ENCODE measurements at regions not wholly inside any gene's neighbourhood (a gene's known extent, or its start where the extent isn't known, plus 50 kb on each side); places are given as distances from the start of the nearest gene placed in this dataset.
"Not testable (repeated sequence)": the region's sequence is repeated elsewhere in the genome, so short reads cannot be mapped to it uniquely, and the experiment has no call there.

DNA sequence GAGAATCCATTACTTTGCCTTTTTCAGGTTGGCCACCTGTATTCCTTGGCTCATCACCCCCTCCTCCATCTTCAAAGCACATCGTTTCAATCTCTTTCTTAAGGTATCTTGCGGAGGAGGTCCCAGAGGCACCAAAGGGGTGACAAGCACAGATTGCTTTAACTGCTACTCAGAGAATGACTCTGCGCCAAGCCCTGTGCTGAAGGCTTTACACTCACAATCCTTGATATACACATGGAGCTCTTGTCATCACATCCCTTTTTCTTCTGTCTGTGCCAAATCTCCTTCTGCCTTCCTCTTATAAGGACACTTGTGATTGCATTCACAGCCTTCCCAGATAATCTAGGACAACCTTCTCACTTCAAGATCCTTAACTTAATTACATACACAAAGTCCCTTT, 134.7 kb upstream of the MAMLD1 start:
- Mint-ChIP-seq H3K9me3 (no peaks in the 10 kb centered on the region), H3K4me3 (no peak overlapping the region), H3K4me1 (no peaks in the 10 kb centered on the region), H3K27me3 (peaks cover 13% of the 10 kb centered on the region), H3K36me3 (ENCODE audit: insufficient read depth) (no peaks in the 10 kb centered on the region), H3K27ac (ENCODE audit: low read depth) (no peak overlapping the region)
- DNase-seq (ENCODE audit: low spot score in 2 of 2) (no peak), ATAC-seq (replicated peaks; ENCODE audit: extremely low read depth, poor library complexity, severe bottlenecking) (no peak)

DNA sequence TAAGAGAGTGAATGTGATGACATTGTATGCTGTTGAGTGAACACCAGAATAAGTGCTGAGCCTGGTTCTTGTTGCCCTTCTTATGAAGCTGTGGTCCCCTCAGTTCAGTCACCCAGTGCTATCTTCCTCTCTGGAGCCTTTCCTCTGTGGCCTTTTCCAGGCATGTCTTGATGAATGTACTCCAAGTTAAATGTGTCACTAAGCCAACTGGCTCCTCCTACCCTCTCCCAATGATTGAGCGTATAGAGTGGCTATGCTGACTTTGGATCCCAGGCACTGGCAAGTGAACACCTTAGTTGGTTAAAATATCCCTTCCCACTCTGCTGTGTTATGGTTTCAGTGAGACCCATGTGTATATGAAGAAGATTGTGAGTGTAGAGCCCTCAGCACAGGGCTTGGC, 134.1 kb upstream of the MAMLD1 start:
- ATAC-seq (replicated peaks; ENCODE audit: extremely low read depth, poor library complexity, severe bottlenecking) (no peak), DNase-seq (ENCODE audit: low spot score in 2 of 2) (no peak)
- Mint-ChIP-seq H3K9me3 (no peaks in the 10 kb centered on the region), H3K36me3 (ENCODE audit: insufficient read depth) (no peaks in the 10 kb centered on the region), H3K27me3 (peaks cover 13% of the 10 kb centered on the region), H3K4me3 (no peak overlapping the region), H3K4me1 (no peaks in the 10 kb centered on the region), H3K27ac (ENCODE audit: low read depth) (no peak overlapping the region)

DNA sequence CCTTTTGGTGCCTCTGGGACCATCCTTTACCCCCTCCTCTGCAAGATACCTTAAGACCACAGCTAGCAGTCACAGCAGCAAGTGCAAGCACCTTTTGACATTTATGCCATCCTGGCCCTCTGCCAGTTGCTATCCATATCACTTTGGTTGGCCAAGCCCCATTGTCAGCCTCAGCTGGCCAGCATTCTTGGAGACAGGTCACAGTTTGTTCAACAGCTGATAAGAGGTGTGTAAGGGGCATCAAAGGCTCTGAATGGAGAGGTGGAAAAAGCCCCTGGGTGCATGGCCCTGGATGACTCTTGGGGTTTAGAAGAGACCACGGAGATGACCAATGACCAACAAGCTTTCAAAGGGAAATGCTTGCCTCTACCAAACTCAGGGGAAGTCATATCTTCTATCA, 133.6 kb upstream of the MAMLD1 start:
- Mint-ChIP-seq H3K27ac (ENCODE audit: low read depth) (no peak overlapping the region), H3K36me3 (ENCODE audit: insufficient read depth) (no peaks in the 10 kb centered on the region)

DNA sequence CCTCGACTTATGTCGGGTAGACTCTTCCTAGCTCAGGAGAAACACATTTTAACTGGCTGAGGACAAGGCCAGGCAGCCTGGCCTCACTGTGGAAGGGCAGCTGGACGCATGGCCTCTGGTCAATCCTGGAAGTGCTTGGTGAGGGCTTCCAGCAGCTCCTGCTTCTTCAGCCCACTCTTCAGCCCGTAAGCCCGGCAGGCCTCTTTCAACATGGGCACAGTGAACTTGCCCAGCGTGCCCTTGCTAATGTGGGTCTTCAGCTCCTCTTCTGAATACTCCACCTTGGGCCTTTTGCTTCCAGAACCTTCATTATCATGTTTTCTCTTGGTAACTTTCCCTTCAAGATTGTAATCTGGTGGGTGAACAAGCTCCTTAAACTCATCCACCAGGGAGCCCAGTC, 132.2 kb upstream of the MAMLD1 start:
- peaks cover 13% of the 10 kb centered on the region for H3K27me3 Mint-ChIP-seq
- not testable (repeated sequence) for H3K36me3 Mint-ChIP-seq (ENCODE audit: insufficient read depth); H3K9me3 Mint-ChIP-seq; H3K4me1 Mint-ChIP-seq; H3K27ac Mint-ChIP-seq (ENCODE audit: low read depth); ATAC-seq (replicated peaks; ENCODE audit: extremely low read depth, poor library complexity, severe bottlenecking); H3K4me3 Mint-ChIP-seq; DNase-seq (ENCODE audit: low spot score in 2 of 2)

More for the DNA sequence above, 133.6 kb upstream of the MAMLD1 start:
- Mint-ChIP-seq H3K27me3 (peaks cover 13% of the 10 kb centered on the region), H3K4me3 (no peak overlapping the region), H3K4me1 (no peaks in the 10 kb centered on the region), H3K9me3 (no peaks in the 10 kb centered on the region)
- DNase-seq (ENCODE audit: low spot score in 2 of 2) (no peak), ATAC-seq (replicated peaks; ENCODE audit: extremely low read depth, poor library complexity, severe bottlenecking) (no peak)

DNA sequence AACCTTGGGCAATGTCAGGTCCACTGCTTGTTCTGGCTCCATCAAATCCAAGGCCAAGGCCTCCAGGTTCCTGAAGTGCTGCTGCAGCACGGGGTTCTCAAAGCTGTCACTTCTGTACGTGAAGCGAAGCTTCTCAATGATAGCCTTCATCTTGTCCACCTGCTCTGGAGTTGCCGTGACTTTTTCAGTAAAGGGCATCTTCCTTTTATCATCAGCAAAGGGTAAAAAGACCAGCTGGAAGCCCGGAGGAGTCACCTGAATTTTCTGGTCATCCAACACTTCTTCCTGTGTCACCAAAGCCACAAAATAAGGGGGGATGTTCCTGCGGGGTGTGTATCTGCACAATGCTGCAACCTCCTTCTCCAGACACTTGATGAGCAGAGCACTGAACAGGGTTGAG, 131.7 kb upstream of the MAMLD1 start:
- not testable (repeated sequence) for DNase-seq (ENCODE audit: low spot score in 2 of 2); ATAC-seq (replicated peaks; ENCODE audit: extremely low read depth, poor library complexity, severe bottlenecking); H3K27ac Mint-ChIP-seq (ENCODE audit: low read depth); H3K36me3 Mint-ChIP-seq (ENCODE audit: insufficient read depth); H3K4me3 Mint-ChIP-seq; H3K4me1 Mint-ChIP-seq; H3K9me3 Mint-ChIP-seq
- H3K27me3 Mint-ChIP-seq = peaks cover 13% of the 10 kb centered on the region

DNA sequence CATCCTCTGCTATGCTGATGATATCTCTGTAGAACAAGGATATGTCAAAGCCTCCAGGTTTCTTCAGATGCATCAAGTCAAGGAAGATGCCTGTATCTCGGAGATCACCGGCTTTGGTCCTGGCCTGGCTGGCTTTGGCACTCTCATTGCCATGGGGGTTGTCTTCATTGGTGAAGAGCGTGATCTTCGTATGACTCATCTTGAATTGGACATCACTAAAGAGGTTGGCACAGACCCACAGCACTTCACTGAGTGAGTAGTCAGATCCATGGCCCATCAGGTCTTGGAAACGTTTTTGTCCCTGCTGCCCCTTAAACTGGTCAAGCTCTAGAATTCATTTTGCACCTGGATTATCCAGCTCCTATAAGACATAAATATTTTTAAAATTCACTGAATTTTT, 130.9 kb upstream of the MAMLD1 start:
- not testable (repeated sequence) for H3K4me1 Mint-ChIP-seq; ATAC-seq (replicated peaks; ENCODE audit: extremely low read depth, poor library complexity, severe bottlenecking); H3K4me3 Mint-ChIP-seq; H3K9me3 Mint-ChIP-seq; DNase-seq (ENCODE audit: low spot score in 2 of 2); H3K27ac Mint-ChIP-seq (ENCODE audit: low read depth); H3K36me3 Mint-ChIP-seq (ENCODE audit: insufficient read depth)
- peaks cover 13% of the 10 kb centered on the region for H3K27me3 Mint-ChIP-seq

DNA sequence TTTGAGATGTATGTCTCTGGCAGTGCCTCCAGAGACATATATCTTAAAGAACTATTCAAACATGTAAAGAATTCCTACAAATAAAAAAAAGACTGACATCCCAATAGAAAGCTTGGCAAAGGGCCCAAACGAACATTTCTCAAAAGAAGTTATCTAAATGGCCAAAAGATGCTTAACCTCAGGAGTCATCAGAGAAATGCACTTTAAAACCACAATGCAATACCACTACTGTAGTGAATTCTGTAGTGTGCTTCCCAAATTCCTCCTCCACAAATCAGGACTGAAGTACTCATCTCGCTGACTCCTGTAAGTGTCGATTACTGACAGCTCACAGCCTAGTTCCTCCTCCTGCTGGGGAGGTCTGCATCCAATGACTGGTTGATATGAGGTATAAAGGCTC, 129.0 kb upstream of the MAMLD1 start:
- Mint-ChIP-seq H3K4me1 (no peaks in the 10 kb centered on the region), H3K27ac (ENCODE audit: low read depth) (no peak overlapping the region), H3K27me3 (no peaks in the 10 kb centered on the region), H3K36me3 (ENCODE audit: insufficient read depth) (no peaks in the 10 kb centered on the region), H3K9me3 (no peaks in the 10 kb centered on the region), H3K4me3 (no peak overlapping the region)
- ATAC-seq (replicated peaks; ENCODE audit: extremely low read depth, poor library complexity, severe bottlenecking) (no peak), DNase-seq (ENCODE audit: low spot score in 2 of 2) (no peak)

DNA sequence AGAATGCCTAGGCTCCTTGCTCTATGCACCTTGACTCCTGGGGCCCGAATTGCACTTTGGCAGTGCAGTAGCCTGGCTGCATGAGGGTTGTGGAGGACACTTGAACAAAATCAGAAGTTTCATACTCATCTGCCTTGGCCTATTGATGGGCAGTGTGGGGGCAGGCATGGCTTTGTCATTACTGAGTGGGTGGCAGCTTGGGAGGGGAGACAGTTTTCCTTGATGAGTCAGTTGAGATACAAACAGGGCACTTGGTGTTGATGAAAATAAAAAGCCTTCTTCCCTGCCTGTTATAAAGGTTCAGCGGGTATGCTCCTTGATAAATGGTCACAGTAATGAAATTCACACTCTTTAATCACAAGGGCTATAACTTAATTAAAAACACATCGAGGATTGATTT, 126.8 kb upstream of the MAMLD1 start:
- no peak for ATAC-seq (replicated peaks; ENCODE audit: extremely low read depth, poor library complexity, severe bottlenecking)
- no peak overlapping the region for H3K27ac Mint-ChIP-seq (ENCODE audit: low read depth)
- no peak for DNase-seq (ENCODE audit: low spot score in 2 of 2)
- no peaks in the 10 kb centered on the region for H3K27me3 Mint-ChIP-seq
- H3K9me3 Mint-ChIP-seq = no peaks in the 10 kb centered on the region
- H3K4me1 Mint-ChIP-seq = no peaks in the 10 kb centered on the region
- H3K36me3 Mint-ChIP-seq (ENCODE audit: insufficient read depth) = no peaks in the 10 kb centered on the region
- H3K4me3 Mint-ChIP-seq = no peak overlapping the region

DNA sequence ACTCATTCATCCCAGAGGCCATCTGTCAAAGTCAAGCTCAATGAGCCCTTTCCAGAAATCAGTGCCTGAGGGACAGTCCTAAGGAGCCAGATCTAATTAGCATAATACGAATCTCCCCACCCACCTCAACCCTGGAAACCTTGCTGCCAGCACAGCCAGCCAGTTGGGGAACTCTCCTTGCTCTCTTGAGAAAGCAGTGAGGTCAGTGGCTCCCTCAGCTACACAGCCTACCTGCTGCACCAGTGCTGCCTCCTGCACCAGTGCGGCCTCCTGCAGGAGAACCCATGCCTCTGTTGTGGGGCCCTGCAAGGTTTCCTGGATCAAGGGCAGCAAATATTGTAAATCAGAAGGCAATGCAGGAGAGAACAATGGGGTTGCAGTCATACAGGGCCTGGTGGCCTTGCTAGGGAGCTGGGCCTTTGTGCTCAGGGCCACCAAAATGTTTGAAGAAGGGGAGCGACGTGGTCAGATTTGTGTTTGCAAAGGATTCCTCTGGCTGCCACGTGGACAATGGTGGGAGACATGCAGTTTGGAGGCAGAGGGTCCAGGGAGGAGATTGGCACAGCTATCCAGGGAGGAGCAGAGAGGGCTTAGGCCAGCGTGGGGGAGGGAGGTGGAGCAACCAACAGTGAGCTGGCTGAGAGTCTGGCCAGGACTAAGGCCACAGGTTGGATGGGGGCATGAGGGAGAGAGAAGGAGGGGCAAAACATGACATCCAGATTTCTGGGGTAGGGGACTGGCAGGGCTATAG, 124.3 kb upstream of the MAMLD1 start:
- Mint-ChIP-seq H3K4me1 (no peaks in the 10 kb centered on the region), H3K4me3 (no peak overlapping the region), H3K27me3 (no peaks in the 10 kb centered on the region), H3K9me3 (no peaks in the 10 kb centered on the region), H3K36me3 (ENCODE audit: insufficient read depth) (no peaks in the 10 kb centered on the region), H3K27ac (ENCODE audit: low read depth) (no peak overlapping the region)
- ATAC-seq (replicated peaks; ENCODE audit: extremely low read depth, poor library complexity, severe bottlenecking) (no peak), DNase-seq (ENCODE audit: low spot score in 2 of 2) (no peak)

DNA sequence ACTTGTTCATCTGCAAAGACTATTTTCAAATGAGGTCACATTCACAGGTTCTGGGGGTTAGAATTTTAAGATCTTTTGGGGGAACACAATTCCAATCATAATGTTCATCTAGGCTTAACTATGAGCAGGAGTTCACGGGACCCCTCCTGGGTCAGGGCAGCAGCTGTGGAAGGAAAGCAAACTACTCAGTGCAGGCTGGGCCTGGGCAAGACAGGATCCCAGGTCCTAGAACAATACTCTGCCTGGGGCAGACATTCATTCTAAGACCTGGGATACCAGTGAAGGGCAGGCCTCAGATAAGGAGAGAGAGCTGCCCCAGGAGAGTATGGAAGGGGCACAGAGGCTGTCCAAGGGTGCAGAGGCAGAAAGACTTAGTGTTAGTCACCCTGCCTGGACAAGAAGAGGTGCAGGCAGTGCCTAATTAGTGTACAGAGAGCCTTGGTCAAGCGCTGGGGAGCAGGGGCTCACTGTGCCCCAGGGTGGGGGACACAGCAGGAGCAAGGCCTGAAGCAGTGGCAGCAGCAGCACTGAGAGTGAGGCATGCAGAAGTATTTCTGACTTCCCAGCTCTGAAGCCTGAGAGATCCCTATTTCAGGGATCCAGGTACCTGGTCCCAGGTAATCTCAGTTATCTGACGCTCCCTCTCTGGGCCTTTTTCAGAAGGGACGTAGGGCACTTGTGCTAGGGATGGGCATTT, 123.0 kb upstream of the MAMLD1 start:
- ATAC-seq (replicated peaks; ENCODE audit: extremely low read depth, poor library complexity, severe bottlenecking) (no peak), DNase-seq (ENCODE audit: low spot score in 2 of 2) (no peak)
- H3K9me3 Mint-ChIP-seq = no peaks in the 10 kb centered on the region
- H3K36me3 Mint-ChIP-seq (ENCODE audit: insufficient read depth) = no peaks in the 10 kb centered on the region
- H3K27me3 Mint-ChIP-seq = no peaks in the 10 kb centered on the region
- no peak overlapping the region for H3K27ac Mint-ChIP-seq (ENCODE audit: low read depth)
- H3K4me1 Mint-ChIP-seq = no peaks in the 10 kb centered on the region
- no peak overlapping the region for H3K4me3 Mint-ChIP-seq

DNA sequence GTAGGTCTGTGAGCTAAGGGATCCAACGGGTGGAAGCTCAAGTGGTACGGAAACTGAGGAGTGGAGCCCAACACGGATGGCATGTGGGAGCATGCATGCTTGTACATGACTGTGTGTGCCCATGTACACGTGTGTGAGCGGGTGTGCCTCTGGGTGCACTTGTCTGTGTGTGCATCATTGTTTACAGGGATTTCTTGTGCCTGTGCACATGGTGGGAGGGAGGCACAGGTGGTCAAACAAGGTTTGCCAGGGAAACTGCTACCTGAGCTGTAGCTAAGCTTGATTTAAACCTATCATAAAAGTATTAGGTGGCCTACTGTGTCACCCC, 122.5 kb upstream of the MAMLD1 start:
- H3K9me3 Mint-ChIP-seq = no peaks in the 10 kb centered on the region
- H3K4me1 Mint-ChIP-seq = no peaks in the 10 kb centered on the region
- DNase-seq (ENCODE audit: low spot score in 2 of 2) = no peak
- H3K27ac Mint-ChIP-seq (ENCODE audit: low read depth) = no peak overlapping the region
- peaks cover under 1% of the 10 kb centered on the region for H3K27me3 Mint-ChIP-seq
- H3K36me3 Mint-ChIP-seq (ENCODE audit: insufficient read depth) = no peaks in the 10 kb centered on the region
- ATAC-seq (replicated peaks; ENCODE audit: extremely low read depth, poor library complexity, severe bottlenecking) = no peak
- no peak overlapping the region for H3K4me3 Mint-ChIP-seq

DNA sequence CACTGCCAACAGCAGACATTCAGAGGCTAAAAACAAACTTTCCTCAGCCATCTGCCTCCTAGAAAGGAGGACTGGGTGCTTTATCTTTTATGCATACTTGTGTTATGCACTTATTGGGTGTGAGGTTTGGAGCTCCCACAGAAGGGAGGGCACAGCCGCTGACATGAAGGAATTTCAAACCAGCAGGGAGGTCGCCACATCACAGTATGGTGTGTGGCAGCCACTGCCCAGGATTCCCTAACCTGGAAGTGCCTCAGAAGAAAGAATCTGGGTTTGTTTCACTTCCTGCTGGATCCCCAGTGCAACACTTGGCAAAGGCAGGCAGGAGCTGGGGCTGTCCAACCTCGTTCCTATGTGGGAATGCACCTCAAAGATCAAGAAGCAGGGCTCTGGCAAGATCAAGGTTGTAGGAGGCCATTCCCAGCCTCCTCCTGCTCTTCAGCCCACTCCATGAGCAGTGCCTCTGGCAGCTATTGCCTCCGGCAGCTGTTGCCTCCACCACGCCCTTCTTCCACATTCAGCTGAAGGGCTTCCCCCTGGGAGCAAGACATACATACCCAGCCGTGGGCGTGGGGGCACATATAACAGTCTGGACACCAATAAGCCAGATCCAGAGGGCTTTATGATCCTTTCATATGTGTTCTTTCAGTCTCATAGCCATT, 109.0 kb upstream of the MAMLD1 start:
- Mint-ChIP-seq H3K9me3 (no peaks in the 10 kb centered on the region), H3K4me1 (peaks cover 12% of the 10 kb centered on the region), H3K27ac (ENCODE audit: low read depth) (no peak overlapping the region), H3K27me3 (no peaks in the 10 kb centered on the region), H3K36me3 (ENCODE audit: insufficient read depth) (no peaks in the 10 kb centered on the region), H3K4me3 (no peak overlapping the region)
- no peak for DNase-seq (ENCODE audit: low spot score in 2 of 2)
- no peak for ATAC-seq (replicated peaks; ENCODE audit: extremely low read depth, poor library complexity, severe bottlenecking)

DNA sequence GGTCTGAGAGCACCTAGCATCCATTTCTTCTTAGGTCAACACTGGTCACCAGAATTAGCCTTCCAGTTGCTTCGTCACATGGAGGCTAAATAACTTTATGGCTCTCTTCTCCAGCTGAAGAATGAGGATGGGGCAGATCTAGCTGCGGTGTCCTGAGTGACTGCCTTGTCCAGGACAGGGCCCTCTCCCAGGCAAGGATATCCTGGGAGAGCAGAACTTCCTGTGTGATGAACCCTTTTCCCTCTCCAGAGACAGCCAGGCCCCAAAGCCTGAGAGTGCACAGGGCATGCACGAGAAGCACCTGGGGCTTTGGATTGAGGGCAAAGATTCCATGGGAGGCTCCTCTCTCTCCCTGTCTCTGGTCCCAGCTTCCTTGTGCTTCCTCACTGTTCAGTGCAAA, 108.2 kb upstream of the MAMLD1 start:
- no peak for ATAC-seq (replicated peaks; ENCODE audit: extremely low read depth, poor library complexity, severe bottlenecking)
- Mint-ChIP-seq H3K4me3 (no peak overlapping the region), H3K27me3 (no peaks in the 10 kb centered on the region), H3K36me3 (ENCODE audit: insufficient read depth) (no peaks in the 10 kb centered on the region), H3K9me3 (no peaks in the 10 kb centered on the region), H3K4me1 (peaks cover 12% of the 10 kb centered on the region), H3K27ac (ENCODE audit: low read depth) (no peak overlapping the region)
- no peak for DNase-seq (ENCODE audit: low spot score in 2 of 2)

Data from central memory CD8-positive, alpha-beta T cell (primary cell).